MM.1S (cell line): ENCODE measurements at regions not wholly inside any gene's neighbourhood (a gene's known extent, or its start where the extent isn't known, plus 50 kb on each side); places are given as distances from the start of the nearest gene placed in this dataset.

Experiments used
- CTCF ChIP-seq: fragments of 300-600 bp; sonication (generic); IDR thresholded peaks from 2 replicates; pipeline ENCODE4 v1.5.1; 2016; ENCODE audit warnings: antibody characterized with exemption, low read length, mixed read lengths
- EZH2 ChIP-seq: fragments of 300-600 bp; sonication (generic); optimal IDR thresholded peaks from 2 replicates; pipeline ENCODE3; 2017; ENCODE audit warnings: low read depth, mild to moderate bottlenecking, antibody characterized with exemption, low read length, mixed read lengths
- EZH2phosphoT487 ChIP-seq: fragments of 300-600 bp; sonication (generic); IDR thresholded peaks from 2 replicates; pipeline ENCODE4 v1.6.1; 2018; ENCODE audit warnings: antibody characterized with exemption, low read length

GRCh38 chr13:80094526-80094925 is 246.4 kb downstream of the SPRY2 start:
- TF ChIP-seq EZH2 (no peak), CTCF (no peak), EZH2phosphoT487 (no peak)
